Endodermal cell (in vitro differentiated cells): ENCODE measurements at regions not wholly inside any gene's neighbourhood (a gene's known extent, or its start where the extent isn't known, plus 50 kb on each side); places are given as distances from the start of the nearest gene placed in this dataset.

Experiments used
- DNase-seq: peaks from one replicate; pipeline ENCODE4 v3.0.0-alpha.2; 2017
- H3K27ac ChIP-seq: 2 replicates; pipeline ENCODE4 v1.5.1; 2013; ENCODE audit warnings: mild to moderate bottlenecking, low read depth, low read length, moderate library complexity
- H3K27me3 ChIP-seq: 2 replicates; pipeline ENCODE4 v1.6.1; 2013; ENCODE audit warnings: mild to moderate bottlenecking, low read length, moderate library complexity; ENCODE audit not compliant: insufficient read depth, control insufficient read depth, poor library complexity, severe bottlenecking
- H3K36me3 ChIP-seq: 2 replicates; pipeline ENCODE4 v1.7.0; 2013; ENCODE audit warnings: mild to moderate bottlenecking, low read length, moderate library complexity; ENCODE audit not compliant: control insufficient read depth, insufficient read depth
- H3K4me1 ChIP-seq: one replicate; pipeline ENCODE4 v1.7.0; 2013; ENCODE audit warnings: low read length; ENCODE audit not compliant: control insufficient read depth, insufficient read depth
- H3K4me3 ChIP-seq: 2 replicates; pipeline ENCODE4 v1.5.1; 2013; ENCODE audit warnings: mild to moderate bottlenecking, low read length, moderate library complexity
- H3K9ac ChIP-seq: 2 replicates; pipeline ENCODE4 v1.6.1; 2013; ENCODE audit warnings: mild to moderate bottlenecking, low read length, moderate library complexity; ENCODE audit not compliant: poor library complexity, severe bottlenecking; ENCODE audit errors: extremely low read depth
- H3K9me3 ChIP-seq: 2 replicates; pipeline ENCODE4 v1.6.1; 2013; ENCODE audit warnings: mild to moderate bottlenecking, low read length, moderate library complexity; ENCODE audit not compliant: control insufficient read depth
- H3K27ac Mint-ChIP-seq: 2 replicates; pipeline ENCODE4 v1.8.0; 2020; ENCODE audit warnings: mixed read lengths
- H3K27me3 Mint-ChIP-seq: 2 replicates; pipeline ENCODE4 v1.8.0; 2021; ENCODE audit warnings: mild to moderate bottlenecking, mixed read lengths; ENCODE audit not compliant: insufficient read depth
- H3K36me3 Mint-ChIP-seq: 2 replicates; pipeline ENCODE4 v1.8.0; 2020; ENCODE audit warnings: low read depth, mixed read lengths
- H3K4me1 Mint-ChIP-seq: 2 replicates; pipeline ENCODE4 v1.8.0; 2020; ENCODE audit warnings: mixed read lengths
- H3K4me3 Mint-ChIP-seq: 2 replicates; pipeline ENCODE4 v1.8.0; 2020; ENCODE audit warnings: mild to moderate bottlenecking, moderate library complexity, mixed read lengths
- H3K9me3 Mint-ChIP-seq: 2 replicates; pipeline ENCODE4 v1.8.0; 2020; ENCODE audit warnings: mild to moderate bottlenecking, mixed read lengths
- WGBS, 2 experiments: methylation state at CpG; one replicate each; pipeline versions ENCODE4 v1.1.5 to v1.1.7; 2013; ENCODE audit warnings: missing lambda C conversion rate in 2 of 2, mixed read lengths in 1 of 2; ENCODE audit not compliant: insufficient coverage in 1 of 2, insufficient read length in 1 of 2; 5-methylcytosine and 5-hydroxymethylcytosine counted together
- TF ChIP-seq, protein P1 (sequence below): fragments of 200-600 bp; sonication (generic); conservative IDR thresholded peaks from 2 replicates; pipeline ENCODE4 v1.5.0; 2021; ENCODE audit warnings: antibody characterized with exemption, mild to moderate bottlenecking

DNA sequence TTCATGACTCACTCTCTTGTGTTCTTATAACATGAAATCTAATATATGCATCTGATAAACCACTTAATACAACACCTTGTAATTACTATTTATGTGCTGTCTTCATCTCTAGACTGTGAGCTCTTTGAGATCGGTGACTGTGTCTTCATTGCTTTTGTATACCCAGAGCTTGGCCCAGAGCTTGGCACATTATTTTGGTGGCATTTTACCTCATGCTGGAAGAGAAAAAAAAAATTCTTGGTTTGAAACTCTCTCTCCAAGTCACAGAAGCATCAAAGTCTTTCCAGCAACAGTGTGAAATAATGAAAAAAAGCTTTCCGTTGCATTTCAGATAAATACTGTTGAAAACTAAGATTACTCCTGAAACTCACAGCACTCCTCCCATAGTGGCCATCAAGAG is 451.6 kb downstream of the NUF2 start:
- H3K9me3 Mint-ChIP-seq, result peaks cover 2% of the 10 kb centered on the region
- peaks cover 16% of the 10 kb centered on the region for H3K4me1 ChIP-seq
- no peaks in the 10 kb centered on the region for H3K36me3 ChIP-seq
- TF ChIP-seq, protein P1, sequence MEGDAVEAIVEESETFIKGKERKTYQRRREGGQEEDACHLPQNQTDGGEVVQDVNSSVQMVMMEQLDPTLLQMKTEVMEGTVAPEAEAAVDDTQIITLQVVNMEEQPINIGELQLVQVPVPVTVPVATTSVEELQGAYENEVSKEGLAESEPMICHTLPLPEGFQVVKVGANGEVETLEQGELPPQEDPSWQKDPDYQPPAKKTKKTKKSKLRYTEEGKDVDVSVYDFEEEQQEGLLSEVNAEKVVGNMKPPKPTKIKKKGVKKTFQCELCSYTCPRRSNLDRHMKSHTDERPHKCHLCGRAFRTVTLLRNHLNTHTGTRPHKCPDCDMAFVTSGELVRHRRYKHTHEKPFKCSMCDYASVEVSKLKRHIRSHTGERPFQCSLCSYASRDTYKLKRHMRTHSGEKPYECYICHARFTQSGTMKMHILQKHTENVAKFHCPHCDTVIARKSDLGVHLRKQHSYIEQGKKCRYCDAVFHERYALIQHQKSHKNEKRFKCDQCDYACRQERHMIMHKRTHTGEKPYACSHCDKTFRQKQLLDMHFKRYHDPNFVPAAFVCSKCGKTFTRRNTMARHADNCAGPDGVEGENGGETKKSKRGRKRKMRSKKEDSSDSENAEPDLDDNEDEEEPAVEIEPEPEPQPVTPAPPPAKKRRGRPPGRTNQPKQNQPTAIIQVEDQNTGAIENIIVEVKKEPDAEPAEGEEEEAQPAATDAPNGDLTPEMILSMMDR, result no peak
- H3K27ac Mint-ChIP-seq, result no peak overlapping the region
- H3K4me3 ChIP-seq, result no peak overlapping the region
- H3K36me3 Mint-ChIP-seq, result no peaks in the 10 kb centered on the region
- WGBS, 2 experiments, result 96% methylated on average over 2 of the region's 2 CpGs; no CpG with 5 or more reads in 1 of the 2 experiments
- no peak for DNase-seq
- no peaks in the 10 kb centered on the region for H3K27me3 ChIP-seq
- peaks cover 28% of the 10 kb centered on the region for H3K4me1 Mint-ChIP-seq
- H3K27me3 Mint-ChIP-seq, result no peaks in the 10 kb centered on the region
- no peak overlapping the region for H3K4me3 Mint-ChIP-seq
- H3K9me3 ChIP-seq, result peaks cover 6% of the 10 kb centered on the region
- H3K9ac ChIP-seq, result no peak overlapping the region
- no peak overlapping the region for H3K27ac ChIP-seq

DNA sequence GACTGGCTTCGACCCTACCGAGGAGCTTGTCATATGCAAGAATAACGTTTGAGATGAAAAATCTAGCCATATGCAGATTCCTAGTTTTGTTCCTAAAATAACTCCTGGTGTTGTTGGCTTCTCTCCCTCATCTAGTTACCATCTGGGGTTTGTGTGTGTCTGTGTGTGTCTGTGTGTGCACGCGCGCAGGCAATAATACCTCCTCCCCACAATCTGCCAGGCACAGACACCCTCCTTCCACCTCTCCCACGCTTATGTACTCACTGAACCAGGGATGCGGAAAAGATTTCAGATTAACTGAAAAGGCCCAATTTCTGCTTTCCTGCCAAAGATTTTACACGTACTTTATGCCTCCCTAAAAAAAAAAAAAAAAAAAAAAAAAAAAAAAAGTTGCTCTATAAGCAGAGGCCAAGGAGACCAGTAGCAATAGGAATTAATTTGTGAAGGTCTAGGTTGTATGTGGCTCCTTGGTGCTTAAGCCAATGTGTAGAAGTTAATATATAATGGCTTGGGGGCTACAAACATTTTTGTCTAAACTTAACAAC is 452.7 kb downstream of the NUF2 start:
- Mint-ChIP-seq H3K36me3 (no peaks in the 10 kb centered on the region), H3K27me3 (no peaks in the 10 kb centered on the region), H3K4me1 (peaks cover 25% of the 10 kb centered on the region), H3K27ac (no peak overlapping the region), H3K9me3 (peaks cover 3% of the 10 kb centered on the region), H3K4me3 (no peak overlapping the region)
- Histone ChIP-seq H3K9ac (no peak overlapping the region), H3K27me3 (no peaks in the 10 kb centered on the region), H3K4me1 (peaks cover 15% of the 10 kb centered on the region), H3K4me3 (no peak overlapping the region), H3K9me3 (peaks cover 16% of the 10 kb centered on the region), H3K36me3 (no peaks in the 10 kb centered on the region), H3K27ac (no peak overlapping the region)
- 92 to 100% methylated on average over 3 to 9 of the region's 9 CpGs for WGBS, 2 experiments
- TF ChIP-seq, protein P1, result no peak
- DNase-seq, result no peak

DNA sequence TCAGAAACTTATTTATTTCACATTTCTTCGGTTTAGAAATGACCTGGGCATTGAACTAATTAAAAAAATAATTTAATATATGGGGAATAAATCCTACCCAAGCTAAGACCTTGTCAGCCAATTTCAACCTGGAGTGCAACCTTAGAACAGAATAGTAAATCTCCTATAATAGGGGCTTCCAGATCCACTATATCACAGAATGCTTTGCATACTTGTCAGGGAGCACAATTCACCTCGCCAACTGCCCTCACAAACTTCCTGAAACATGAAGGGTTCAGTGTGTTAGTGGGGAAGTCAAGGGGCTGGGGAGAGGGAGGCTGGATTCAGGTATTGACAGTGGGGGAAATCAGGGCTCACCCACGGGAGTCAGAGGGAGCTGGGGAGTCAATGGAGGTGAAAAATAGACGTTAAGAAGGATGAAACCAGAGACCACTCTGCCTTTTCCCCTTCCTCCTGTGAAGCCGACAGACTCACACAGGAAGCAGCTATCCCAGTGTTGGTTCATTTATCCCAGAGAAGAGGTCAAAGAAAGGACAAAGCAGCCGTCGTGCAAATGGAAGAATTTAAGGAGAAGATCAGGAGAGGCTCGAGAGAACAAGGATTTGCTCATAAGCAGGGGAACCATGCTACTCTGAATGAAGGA is 453.3 kb downstream of the NUF2 start:
- TF ChIP-seq, protein P1, result no peak
- H3K27me3 Mint-ChIP-seq, result no peaks in the 10 kb centered on the region
- no peaks in the 10 kb centered on the region for H3K36me3 Mint-ChIP-seq
- Histone ChIP-seq H3K27me3 (no peaks in the 10 kb centered on the region), H3K4me1 (peaks cover 9% of the 10 kb centered on the region), H3K9me3 (peaks cover 20% of the 10 kb centered on the region), H3K36me3 (no peaks in the 10 kb centered on the region), H3K9ac (no peak overlapping the region), H3K4me3 (no peak overlapping the region), H3K27ac (no peak overlapping the region)
- no peak for DNase-seq
- H3K4me1 Mint-ChIP-seq, result peaks cover 19% of the 10 kb centered on the region
- WGBS, 2 experiments, result 71 to 85% methylated on average over 3 to 8 of the region's 8 CpGs
- H3K27ac Mint-ChIP-seq, result peak overlapping the region; percentile 65
- peaks cover 3% of the 10 kb centered on the region for H3K9me3 Mint-ChIP-seq
- no peak overlapping the region for H3K4me3 Mint-ChIP-seq
